A673 (cell line): ENCODE measurements at regions not wholly inside any gene's neighbourhood (a gene's known extent, or its start where the extent isn't known, plus 50 kb on each side); places are given as distances from the start of the nearest gene placed in this dataset.

ENCODE experiments used
- BruUV-seq: library from RNA; stranded (reverse); fragments of 400-500 nt; replicated peaks from 2 replicates; lab custom pipeline; 2021; lab: Mats Ljungman, UMichigan
- CTCF ChIA-PET: fragments of 300-600 bp; sonication (Branson Sonifier 250); formaldehyde crosslinking; loops from one replicate; lab custom pipeline; 2022; ENCODE audit warnings: antibody characterized with exemption; lab: Charles Lee
- POLR2A ChIA-PET: fragments of 300-600 bp; sonication (Branson Sonifier 250); formaldehyde crosslinking; loops from one replicate; lab custom pipeline; 2022; ENCODE audit warnings: antibody characterized with exemption; ENCODE audit not compliant: low non-redundant PET; lab: Charles Lee
- DNase-seq: peaks from one replicate; pipeline ENCODE4 v3.0.0-alpha.2; 2015; ENCODE audit warnings: low spot score
- H3K27ac ChIP-seq: fragments of 200-600 bp; sonication (generic); 2 replicates; pipeline ENCODE4 v1.5.1; 2016; ENCODE audit warnings: mixed run types, low read depth, mild to moderate bottlenecking, mixed read lengths, antibody characterized with exemption, low read length; ENCODE audit not compliant: poor library complexity, severe bottlenecking
- H3K27me3 ChIP-seq: fragments of 200-600 bp; sonication (generic); replicated peaks from 2 replicates; pipeline ENCODE4 v1.6.1; 2017; ENCODE audit warnings: mixed run types, low read depth, mild to moderate bottlenecking, mixed read lengths, antibody characterized with exemption, low read length; ENCODE audit not compliant: insufficient read depth, poor library complexity
- H3K36me3 ChIP-seq: fragments of 200-600 bp; sonication (generic); 2 replicates; pipeline ENCODE4 v1.6.1; 2016; ENCODE audit warnings: mixed run types, mild to moderate bottlenecking, mixed read lengths, antibody characterized with exemption, low read length; ENCODE audit not compliant: insufficient read depth, poor library complexity, severe bottlenecking
- H3K4me1 ChIP-seq: fragments of 200-600 bp; sonication (generic); 2 replicates; pipeline ENCODE4 v1.6.1; 2017; ENCODE audit warnings: mixed run types, mild to moderate bottlenecking, mixed read lengths, antibody characterized with exemption, low read length; ENCODE audit not compliant: insufficient read depth, poor library complexity, severe bottlenecking
- H3K4me3 ChIP-seq: fragments of 200-600 bp; sonication (generic); 2 replicates; pipeline ENCODE4 v1.5.1; 2016; ENCODE audit warnings: low read depth, mixed run types, mild to moderate bottlenecking, mixed read lengths, low read length; ENCODE audit not compliant: poor library complexity, severe bottlenecking
- H3K9me3 ChIP-seq: fragments of 200-600 bp; sonication (generic); 2 replicates; pipeline ENCODE4 v1.6.1; 2016; ENCODE audit warnings: mixed run types, low read depth, mild to moderate bottlenecking, mixed read lengths, antibody characterized with exemption, low read length; ENCODE audit not compliant: poor library complexity, severe bottlenecking
- EZH2 ChIP-seq: fragments of 200-600 bp; sonication (generic); IDR thresholded peaks from 2 replicates; pipeline ENCODE4 v1.6.1; 2017; ENCODE audit warnings: borderline replicate concordance, low read depth, mild to moderate bottlenecking, mixed read lengths, antibody characterized with exemption, low read length; ENCODE audit not compliant: poor library complexity, severe bottlenecking
- intact Hi-C: fragments of 100-400 bp; cut with micrococcal nuclease; formaldehyde crosslinking; loops from one replicate; pipeline ENCODE4 v1.10.0; 2022; ENCODE audit not compliant: unreplicated experiment
- TF ChIP-seq, protein P1 (sequence below): fragments of 300-800, 200-600 bp; sonication (generic); conservative IDR thresholded peaks from 2 replicates; pipeline ENCODE4 v1.5.1; 2017; ENCODE audit warnings: low read depth, mild to moderate bottlenecking, antibody characterized with exemption, low read length, moderate library complexity, mixed read lengths

- Histone ChIP-seq H3K4me3 (no peak overlapping the region), H3K36me3 (no peaks in the 10 kb centered on the region), H3K27ac (no peak overlapping the region), H3K9me3 (no peaks in the 10 kb centered on the region), H3K4me1 (no peaks in the 10 kb centered on the region), H3K27me3 (no peaks in the 10 kb centered on the region)
- BruUV-seq: no TSS peak
- TF ChIP-seq, protein P1, sequence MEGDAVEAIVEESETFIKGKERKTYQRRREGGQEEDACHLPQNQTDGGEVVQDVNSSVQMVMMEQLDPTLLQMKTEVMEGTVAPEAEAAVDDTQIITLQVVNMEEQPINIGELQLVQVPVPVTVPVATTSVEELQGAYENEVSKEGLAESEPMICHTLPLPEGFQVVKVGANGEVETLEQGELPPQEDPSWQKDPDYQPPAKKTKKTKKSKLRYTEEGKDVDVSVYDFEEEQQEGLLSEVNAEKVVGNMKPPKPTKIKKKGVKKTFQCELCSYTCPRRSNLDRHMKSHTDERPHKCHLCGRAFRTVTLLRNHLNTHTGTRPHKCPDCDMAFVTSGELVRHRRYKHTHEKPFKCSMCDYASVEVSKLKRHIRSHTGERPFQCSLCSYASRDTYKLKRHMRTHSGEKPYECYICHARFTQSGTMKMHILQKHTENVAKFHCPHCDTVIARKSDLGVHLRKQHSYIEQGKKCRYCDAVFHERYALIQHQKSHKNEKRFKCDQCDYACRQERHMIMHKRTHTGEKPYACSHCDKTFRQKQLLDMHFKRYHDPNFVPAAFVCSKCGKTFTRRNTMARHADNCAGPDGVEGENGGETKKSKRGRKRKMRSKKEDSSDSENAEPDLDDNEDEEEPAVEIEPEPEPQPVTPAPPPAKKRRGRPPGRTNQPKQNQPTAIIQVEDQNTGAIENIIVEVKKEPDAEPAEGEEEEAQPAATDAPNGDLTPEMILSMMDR: no peak
- TF ChIP-seq EZH2: no peak
- ChIA-PET POLR2A (no interaction called here), CTCF (no interaction called here)
- DNase-seq: no peak
- intact Hi-C loops: no loop called here
Measured at GRCh38 chr4:57544811-57545654, 434.8 kb upstream of the IGFBP7 start.

- ChIA-PET CTCF (no interaction called here), POLR2A (no interaction called here)
- TF ChIP-seq, protein P1: no peak
- TF ChIP-seq EZH2: no peak
- Histone ChIP-seq H3K4me3 (no peak overlapping the region), H3K4me1 (no peaks in the 10 kb centered on the region), H3K9me3 (no peaks in the 10 kb centered on the region), H3K27me3 (no peaks in the 10 kb centered on the region), H3K27ac (no peak overlapping the region), H3K36me3 (no peaks in the 10 kb centered on the region)
- BruUV-seq: no TSS peak
- intact Hi-C loops: no loop called here
- no peak for DNase-seq
Measured at GRCh38 chr4:57504797-57505530, 394.8 kb upstream of the IGFBP7 start.

- Histone ChIP-seq H3K27ac (no peak overlapping the region), H3K4me1 (no peaks in the 10 kb centered on the region), H3K36me3 (no peaks in the 10 kb centered on the region), H3K9me3 (no peaks in the 10 kb centered on the region), H3K4me3 (no peak overlapping the region), H3K27me3 (no peaks in the 10 kb centered on the region)
- DNase-seq: no peak
- intact Hi-C loops: no loop called here
- no TSS peak for BruUV-seq
- CTCF ChIA-PET: no interaction called here
- TF ChIP-seq EZH2: no peak
- POLR2A ChIA-PET: no interaction called here
Measured at GRCh38 chr4:57504139-57504538, 394.0 kb upstream of the IGFBP7 start.
